Hematopoietic multipotent progenitor cell treated with erythropoietin and hydrocortisone succinate and interleukin-3 and kit ligand, for 6 days (in vitro differentiated cells): ENCODE measurements at regions not wholly inside any gene's neighbourhood (a gene's known extent, or its start where the extent isn't known, plus 50 kb on each side); places are given as distances from the start of the nearest gene placed in this dataset.
A peak's percentile ranks its signal among the peaks of the same experiment; 100 is the strongest.

Experiments
- DNase-seq: peaks from one replicate; pipeline ENCODE4 v3.0.0-alpha.2; 2015

DNA sequence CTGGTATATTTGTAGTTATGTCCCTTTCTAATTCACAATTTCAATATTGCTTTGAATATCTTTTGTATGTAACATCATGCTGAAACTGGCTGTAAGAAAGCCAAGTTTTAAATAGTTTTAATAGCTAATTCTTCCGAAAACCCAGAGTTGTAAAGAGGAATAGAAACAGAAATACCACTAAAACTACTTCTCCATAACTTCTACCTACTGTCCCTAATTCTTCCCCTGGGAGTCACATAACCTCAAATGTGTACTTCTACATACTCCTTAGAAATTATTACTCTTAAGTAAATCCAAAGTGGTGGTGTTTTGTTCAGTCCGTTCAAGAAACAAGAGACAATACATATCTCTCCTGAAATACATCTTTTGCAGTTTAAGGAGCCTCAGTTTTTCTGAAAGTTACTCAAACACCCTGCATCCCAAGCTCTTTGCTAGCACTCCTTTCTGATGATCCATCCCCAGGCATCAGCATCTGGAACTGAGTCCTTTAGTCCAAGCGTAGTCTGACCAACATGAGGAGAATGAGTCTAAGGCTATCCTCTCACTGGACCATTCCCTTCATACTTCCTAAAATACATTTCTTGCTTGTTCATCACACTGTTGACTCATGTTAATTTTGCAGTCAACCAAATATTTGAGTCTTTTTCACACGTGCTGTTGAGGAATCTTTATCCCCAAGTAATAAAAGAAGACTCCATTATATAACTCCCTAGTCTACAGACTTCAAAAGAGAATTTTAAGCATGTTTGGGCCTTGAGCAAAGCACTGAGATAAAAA is 214.3 kb upstream of the NUDT4 start:
- DNase-seq, result no peak

- DNase-seq, result no peak
Measured at GRCh38 chr12:93164103-93164880, 213.4 kb upstream of the NUDT4 start.

GRCh38 chr12:93165384-93165932 is 212.3 kb upstream of the NUDT4 start:
- DNase-seq, result no peak

DNA sequence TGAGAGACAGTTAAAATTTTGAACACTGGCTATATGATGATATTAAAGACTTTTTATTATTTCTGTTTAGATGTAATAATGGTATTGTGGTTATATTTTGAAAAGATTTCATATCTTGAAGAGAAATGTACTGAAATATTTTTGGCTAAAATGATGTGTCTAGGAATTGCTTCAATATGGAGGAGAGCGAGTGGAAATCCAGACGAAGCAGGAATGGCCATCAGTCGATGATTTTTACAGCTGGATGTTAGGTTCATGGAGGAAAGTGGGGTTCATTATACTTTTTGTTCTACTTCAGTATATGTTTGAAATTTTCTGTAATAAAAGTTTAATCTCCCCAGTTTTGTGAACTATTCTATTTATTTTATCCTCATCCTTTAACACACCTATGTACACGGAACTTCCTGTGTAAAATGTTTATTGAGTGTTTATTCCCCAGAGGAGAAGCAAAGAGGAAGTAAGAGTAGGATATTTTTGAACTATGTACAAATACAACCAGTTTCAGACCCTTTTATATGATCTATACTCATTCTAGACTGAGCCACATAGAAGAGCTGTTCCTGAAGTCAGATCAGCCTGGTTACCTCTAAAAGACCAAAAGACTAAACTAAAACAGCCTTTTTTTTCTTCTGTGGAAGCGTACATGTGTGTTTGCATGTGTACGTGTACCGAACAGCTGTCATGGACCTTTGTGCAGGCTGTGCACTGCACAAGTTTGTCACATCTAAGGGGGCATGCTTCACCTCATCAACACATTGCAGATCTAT is 211.0 kb upstream of the NUDT4 start:
- no peak for DNase-seq

DNA sequence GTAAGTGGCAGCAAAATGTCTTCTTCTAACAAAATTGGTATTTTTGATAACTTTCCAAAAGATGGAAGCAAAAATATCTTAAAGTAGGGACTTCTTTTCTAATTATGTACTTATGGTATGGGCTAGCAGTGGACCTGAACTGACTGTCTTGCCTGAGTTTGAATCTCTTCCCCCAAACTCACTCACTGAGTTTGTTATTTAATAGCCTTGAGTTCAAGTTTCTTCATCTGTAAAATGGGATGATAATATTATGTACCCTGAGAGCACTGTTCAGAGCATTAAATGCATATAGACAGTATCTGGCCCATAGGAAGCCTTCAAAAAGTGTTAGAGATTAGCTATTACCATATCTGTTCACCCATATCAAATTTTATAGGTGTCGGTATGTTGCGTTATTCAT is 210.4 kb upstream of the NUDT4 start:
- DNase-seq, result no peak

GRCh38 chr12:93167841-93168492 is 209.8 kb upstream of the NUDT4 start:
- DNase-seq, result no peak

GRCh38 chr12:93168751-93169150 is 209.0 kb upstream of the NUDT4 start:
- no peak for DNase-seq

DNA sequence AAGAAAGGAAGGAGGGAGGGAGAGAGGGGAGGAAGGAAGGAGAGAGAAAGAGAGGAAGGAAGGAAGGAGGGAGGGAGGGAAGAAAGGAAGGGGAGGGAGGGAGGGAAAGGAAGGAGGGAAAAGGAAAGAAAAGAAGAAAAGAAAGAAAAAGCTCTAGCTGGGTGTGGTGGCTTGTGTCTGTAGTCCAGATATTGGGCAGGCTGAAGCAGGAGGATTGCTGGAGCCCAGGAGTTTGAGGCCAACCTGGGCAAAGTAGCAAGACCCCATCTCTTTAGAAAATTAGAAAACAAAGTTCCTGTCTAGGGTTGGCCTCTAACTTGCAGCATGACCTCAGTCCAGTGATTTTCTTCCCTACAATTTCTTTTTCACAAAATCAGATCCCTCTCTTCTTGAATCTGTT is 208.2 kb upstream of the NUDT4 start:
- no peak for DNase-seq

DNA sequence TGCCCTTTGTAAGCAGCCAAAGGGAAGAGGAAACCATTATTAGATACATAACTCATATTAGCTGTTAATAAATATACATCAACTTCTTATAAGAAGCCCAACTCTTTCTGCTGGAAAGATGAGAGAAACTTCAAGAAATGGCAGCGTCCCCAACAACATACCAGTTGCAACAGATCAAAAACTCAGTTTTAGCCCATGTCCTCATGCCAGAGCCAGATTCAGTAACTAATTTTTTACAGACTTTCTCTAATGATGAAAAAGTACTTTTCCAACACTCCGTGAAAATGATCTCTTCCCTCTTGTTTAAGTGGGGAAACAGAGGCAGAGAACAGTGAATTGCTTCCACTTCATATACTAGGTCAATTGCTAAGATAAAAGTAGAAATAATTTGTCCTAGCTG is 206.8 kb upstream of the NUDT4 start:
- no peak for DNase-seq

GRCh38 chr12:93173178-93173957 is 204.4 kb upstream of the NUDT4 start:
- no peak for DNase-seq

GRCh38 chr12:93174048-93174447 is 203.7 kb upstream of the NUDT4 start:
- no peak for DNase-seq

DNA sequence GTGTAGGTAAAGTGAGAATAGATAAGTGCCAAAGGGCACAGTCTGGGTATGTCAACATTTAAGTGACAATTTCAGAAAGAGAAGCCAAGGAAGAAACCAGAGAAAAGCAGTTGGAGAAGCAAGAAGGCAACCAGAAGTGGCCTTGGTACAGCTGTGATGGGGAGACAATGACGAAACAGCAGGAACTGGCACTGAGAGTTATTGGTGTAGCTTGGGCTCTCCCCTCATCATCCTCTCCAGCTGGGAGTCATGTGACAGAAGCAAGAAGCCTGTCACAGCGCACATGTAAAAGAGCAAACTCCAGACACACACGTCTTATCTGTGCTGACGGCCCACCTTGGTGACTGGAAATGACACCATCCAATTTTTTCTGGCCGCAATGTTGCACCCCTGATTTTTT is 203.3 kb upstream of the NUDT4 start:
- no peak for DNase-seq

GRCh38 chr12:93176165-93176564 is 201.6 kb upstream of the NUDT4 start:
- no peak for DNase-seq

GRCh38 chr12:93176610-93177126 is 201.1 kb upstream of the NUDT4 start:
- DNase-seq, result no peak

DNA sequence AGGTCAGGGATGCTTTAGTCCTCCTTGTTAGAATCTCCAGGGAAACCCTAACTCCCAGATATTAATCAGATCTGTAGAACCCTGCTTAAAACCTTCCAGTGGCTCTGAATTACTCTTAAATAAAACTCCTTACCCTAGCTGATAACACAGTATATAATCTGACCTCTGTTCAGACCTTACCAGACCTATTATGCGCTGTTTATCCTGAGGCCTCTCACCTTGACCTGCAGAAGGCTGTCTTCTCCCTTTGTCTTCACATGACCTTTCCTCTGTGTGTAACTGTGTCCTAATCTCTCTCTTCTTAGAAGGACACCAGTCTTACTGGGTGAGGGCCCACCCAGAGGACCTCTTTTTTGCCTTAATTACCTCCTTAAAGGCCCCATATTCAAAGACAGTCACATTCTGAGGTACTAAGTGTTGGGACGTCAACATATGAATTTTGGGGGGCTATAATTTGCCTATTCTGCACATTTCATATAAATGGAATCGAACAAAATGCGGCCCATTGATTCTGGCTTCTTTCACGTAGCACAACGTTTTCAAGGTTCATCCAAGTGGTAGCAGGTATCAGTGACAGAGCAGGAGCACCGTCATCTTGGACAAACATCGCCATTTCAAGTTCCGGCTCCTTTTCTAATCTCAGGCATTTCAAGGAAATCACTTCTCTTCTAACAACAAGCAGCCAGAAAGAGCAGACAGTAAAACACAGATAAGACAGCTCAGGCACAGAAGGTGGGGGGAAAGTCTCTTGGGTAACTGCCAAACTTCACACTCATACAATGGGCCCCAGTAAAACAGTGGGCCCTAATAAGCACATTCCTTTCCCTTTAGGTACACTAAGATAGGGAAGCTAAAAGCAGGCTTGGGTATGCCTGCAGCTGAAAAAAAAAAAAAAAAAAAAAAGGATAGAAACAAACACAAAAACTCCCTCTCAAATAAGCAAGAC is 200.2 kb upstream of the NUDT4 start:
- DNase-seq, result peak; percentile 73

DNA sequence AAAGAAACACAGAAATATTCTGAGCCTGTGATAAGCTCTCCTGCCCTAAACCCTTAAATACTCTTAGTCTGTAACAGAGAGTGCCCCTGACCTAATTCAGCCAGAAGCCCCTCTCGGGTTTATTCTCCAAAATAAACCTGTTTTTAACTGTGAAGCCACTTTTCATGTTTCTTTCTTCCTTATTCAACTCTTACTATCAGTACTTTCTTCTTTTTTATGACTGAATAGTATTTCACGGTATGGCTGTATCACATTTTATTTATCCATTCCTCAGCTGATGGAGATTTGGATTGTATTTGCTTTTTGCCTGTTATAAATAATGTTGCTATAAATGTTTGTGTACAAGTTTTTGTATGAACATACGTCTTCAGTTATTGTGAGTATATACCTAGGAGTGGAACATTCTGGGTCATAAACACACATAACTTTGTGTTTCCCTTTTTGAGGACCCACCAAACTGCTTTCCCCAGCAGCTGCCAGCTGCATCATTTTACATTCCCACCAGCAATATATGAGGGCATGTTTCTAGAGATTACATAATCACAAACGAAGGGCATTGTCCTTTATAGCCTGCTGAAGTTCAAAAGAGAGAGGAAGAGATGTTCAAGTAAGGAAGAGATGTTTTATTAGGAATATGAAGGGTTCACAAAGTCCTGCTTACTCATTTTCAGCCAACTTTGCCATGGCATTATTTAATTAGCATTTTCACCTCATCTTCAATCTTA is 199.4 kb upstream of the NUDT4 start:
- no peak for DNase-seq

DNA sequence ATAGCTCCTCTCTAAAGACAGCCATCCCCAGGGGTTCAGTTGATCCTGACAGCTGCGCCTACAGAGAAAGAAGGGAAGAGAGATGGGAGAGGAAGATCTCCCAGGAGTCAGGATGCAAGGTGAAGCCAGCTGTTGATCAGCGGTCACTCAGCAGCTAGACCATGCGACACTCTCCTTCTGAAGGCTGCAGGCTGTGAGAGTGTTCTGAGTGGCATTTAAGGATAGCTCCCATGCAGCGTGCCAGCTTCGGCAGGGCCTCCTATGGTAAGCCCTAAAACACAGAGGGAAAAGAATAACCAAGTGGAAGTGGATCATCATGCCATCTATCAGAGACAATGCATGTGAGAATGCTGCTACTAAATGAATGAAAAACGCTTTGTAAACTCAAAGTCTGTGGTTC is 197.9 kb upstream of the NUDT4 start:
- DNase-seq, result no peak

GRCh38 chr12:93180566-93180965 is 197.2 kb upstream of the NUDT4 start:
- no peak for DNase-seq

DNA sequence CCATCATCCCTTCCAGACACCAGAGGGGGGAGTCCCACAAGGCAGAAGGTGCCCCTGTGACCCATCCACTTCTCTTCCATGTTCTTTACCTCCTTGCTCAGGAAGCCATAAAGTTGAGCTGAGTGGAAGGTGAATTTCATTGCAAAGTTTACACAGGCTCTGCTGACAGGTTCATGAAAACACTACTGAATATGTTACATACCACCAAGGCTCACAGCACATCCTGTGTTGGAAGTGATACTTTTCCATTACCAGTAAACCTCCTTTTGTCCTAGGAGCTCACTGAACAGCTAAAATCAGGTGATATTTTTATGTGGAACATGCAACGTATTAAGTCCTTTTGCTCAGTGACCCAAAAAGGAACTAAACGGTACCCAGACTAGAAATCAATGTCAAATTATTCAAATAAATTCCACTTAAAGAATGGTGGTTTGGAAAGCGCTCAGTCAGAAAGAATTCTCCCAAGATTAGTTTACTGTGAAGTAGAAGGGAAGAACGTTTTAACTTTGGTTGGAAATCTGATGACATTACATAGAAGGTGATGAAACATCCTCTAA is 196.2 kb upstream of the NUDT4 start:
- DNase-seq, result no peak
